Caco-2 (cell line): ENCODE measurements at regions not wholly inside any gene's neighbourhood (a gene's known extent, or its start where the extent isn't known, plus 50 kb on each side); places are given as distances from the start of the nearest gene placed in this dataset.

Experiments used
- BruUV-seq: library from RNA; stranded (reverse); fragments of 400-500 nt; replicated peaks from 2 replicates; lab custom pipeline; 2021; lab: Mats Ljungman, UMichigan
- CTCF ChIA-PET: fragments of 300-600 bp; sonication (Branson Sonifier 250); formaldehyde crosslinking; loops from one replicate; lab custom pipeline; 2022; ENCODE audit warnings: antibody characterized with exemption; lab: Charles Lee
- POLR2A ChIA-PET: fragments of 300-600 bp; sonication (Branson Sonifier 250); formaldehyde crosslinking; loops from one replicate; lab custom pipeline; 2022; ENCODE audit warnings: antibody characterized with exemption; lab: Charles Lee
- DNase-seq, 2 experiments: peaks; one replicate each; pipeline versions ENCODE4 v3.0.0 to v3.0.0-alpha.2; 2020 to 2022
- H3K27me3 ChIP-seq: replicated peaks from 2 replicates; pipeline ENCODE4 v1.6.0; 2011; ENCODE audit warnings: low read length; ENCODE audit not compliant: control insufficient read depth, insufficient read depth
- H3K36me3 ChIP-seq: 2 replicates; pipeline ENCODE4 v1.5.1; 2011; ENCODE audit warnings: low read length; ENCODE audit not compliant: control insufficient read depth, insufficient read depth
- H3K4me1 ChIP-seq: fragments of 250-450 bp; sonication (Bioruptor Pico); 2 replicates; pipeline ENCODE4 v1.5.1; 2020; ENCODE audit warnings: mild to moderate bottlenecking
- H3K4me3 ChIP-seq: 2 replicates; pipeline ENCODE4 v1.5.1; 2011; ENCODE audit warnings: low read depth, mild to moderate bottlenecking, control low read depth, low read length
- H3K9me3 ChIP-seq: fragments of 250-450 bp; sonication (Bioruptor Pico); 2 replicates; pipeline ENCODE4 v1.5.1; 2020; ENCODE audit warnings: mild to moderate bottlenecking, moderate library complexity
- H3K27ac Mint-ChIP-seq: one replicate; pipeline ENCODE4 v1.8.0; 2022; ENCODE audit warnings: mixed read lengths; ENCODE audit not compliant: unreplicated experiment
- H3K27me3 Mint-ChIP-seq: one replicate; pipeline ENCODE4 v1.8.0; 2022; ENCODE audit warnings: mixed read lengths; ENCODE audit not compliant: insufficient read depth, unreplicated experiment
- H3K36me3 Mint-ChIP-seq: one replicate; pipeline ENCODE4 v1.8.0; 2022; ENCODE audit warnings: mild to moderate bottlenecking, mixed read lengths; ENCODE audit not compliant: insufficient read depth, unreplicated experiment
- H3K4me1 Mint-ChIP-seq: one replicate; pipeline ENCODE4 v1.8.0; 2022; ENCODE audit warnings: low read depth, mixed read lengths; ENCODE audit not compliant: unreplicated experiment
- H3K4me3 Mint-ChIP-seq: one replicate; pipeline ENCODE4 v1.8.0; 2022; ENCODE audit warnings: mild to moderate bottlenecking, moderate library complexity, mixed read lengths; ENCODE audit not compliant: unreplicated experiment
- H3K9me3 Mint-ChIP-seq: one replicate; pipeline ENCODE4 v1.8.0; 2022; ENCODE audit warnings: mixed read lengths; ENCODE audit not compliant: unreplicated experiment
- intact Hi-C: fragments of 100-400 bp; cut with micrococcal nuclease; formaldehyde crosslinking; loops from one replicate; pipeline ENCODE4 v1.10.0; 2022; ENCODE audit not compliant: unreplicated experiment
- TF ChIP-seq, protein P1 (sequence below), 2 experiments: fragments of 200-600 bp in 1 of 2; IDR thresholded peaks; 1 replicate in 1 of 2; 2 replicates in 1 of 2; pipeline versions ENCODE4 v1.5.1 to v1.8.0; 2011 to 2022; ENCODE audit warnings: antibody characterized with exemption in 1 of 2, control low read depth in 1 of 2, inconsistent platforms in 1 of 2, low read depth in 1 of 2, low read length in 1 of 2, mild to moderate bottlenecking in 1 of 2, moderate library complexity in 1 of 2; ENCODE audit not compliant: insufficient read depth in 1 of 2, severe bottlenecking in 1 of 2, unreplicated experiment in 1 of 2

GRCh38 chr17:77446940-77447634, 306.3 kb downstream of the SEC14L1 start:
- Mint-ChIP-seq H3K4me3 (no peak overlapping the region), H3K27me3 (no peaks in the 10 kb centered on the region)
- H3K36me3 ChIP-seq, result no peaks in the 10 kb centered on the region; the same call in 1 of the 2 replicates

DNA sequence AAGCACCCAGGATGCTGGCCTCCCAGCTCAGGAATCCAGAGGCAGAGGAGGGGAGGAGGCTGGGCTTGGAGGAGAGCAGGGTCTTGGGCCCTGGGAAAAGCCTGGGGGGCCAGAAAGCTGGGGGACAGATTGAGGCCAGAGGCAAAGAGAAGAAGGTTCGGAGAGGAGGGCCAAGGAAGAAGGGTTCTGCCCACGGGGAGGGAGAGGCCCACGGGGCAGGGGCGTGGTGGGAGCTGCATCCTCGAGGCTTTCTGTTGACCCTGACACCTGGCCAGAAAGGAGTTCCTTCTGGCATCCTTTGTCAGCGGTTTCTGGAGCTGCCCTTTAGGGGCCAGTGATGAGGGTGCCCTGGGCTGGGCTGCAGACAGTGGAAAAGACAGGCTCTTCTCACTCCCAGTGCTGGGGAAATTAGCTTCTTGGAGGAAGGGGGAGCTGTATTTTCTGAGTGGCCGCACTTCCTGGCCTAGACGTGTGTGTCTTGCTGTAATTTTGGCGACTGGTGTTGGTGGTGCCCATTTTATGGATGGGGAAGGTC, 308.7 kb downstream of the SEC14L1 start:
- CTCF ChIA-PET, result interaction anchor here (1.1 to 3.9 kb wide), 2 partner anchors 9 to 20 kb away, joined by 3 to 31 read pairs; no protein-coding TSS in a partner anchor
- BruUV-seq, result no TSS peak

More at GRCh38 chr17:77446940-77447634, 306.3 kb downstream of the SEC14L1 start:
- Mint-ChIP-seq H3K27ac (no peak overlapping the region), H3K9me3 (no peaks in the 10 kb centered on the region), H3K4me1 (peaks cover 35% of the 10 kb centered on the region), H3K36me3 (peaks cover 42% of the 10 kb centered on the region)
- no peak overlapping the region for H3K4me3 ChIP-seq
- POLR2A ChIA-PET, result no interaction called here
- BruUV-seq, result no TSS peak
- H3K9me3 ChIP-seq, result no peaks in the 10 kb centered on the region
- peaks cover 27% of the 10 kb centered on the region for H3K4me1 ChIP-seq
- intact Hi-C loops, result loop anchor here (5.0 kb wide), 1 partner anchor 1085 kb away; no protein-coding TSS in a partner anchor
- no peaks in the 10 kb centered on the region for H3K27me3 ChIP-seq
- DNase-seq, result no peak
- TF ChIP-seq, protein P1, sequence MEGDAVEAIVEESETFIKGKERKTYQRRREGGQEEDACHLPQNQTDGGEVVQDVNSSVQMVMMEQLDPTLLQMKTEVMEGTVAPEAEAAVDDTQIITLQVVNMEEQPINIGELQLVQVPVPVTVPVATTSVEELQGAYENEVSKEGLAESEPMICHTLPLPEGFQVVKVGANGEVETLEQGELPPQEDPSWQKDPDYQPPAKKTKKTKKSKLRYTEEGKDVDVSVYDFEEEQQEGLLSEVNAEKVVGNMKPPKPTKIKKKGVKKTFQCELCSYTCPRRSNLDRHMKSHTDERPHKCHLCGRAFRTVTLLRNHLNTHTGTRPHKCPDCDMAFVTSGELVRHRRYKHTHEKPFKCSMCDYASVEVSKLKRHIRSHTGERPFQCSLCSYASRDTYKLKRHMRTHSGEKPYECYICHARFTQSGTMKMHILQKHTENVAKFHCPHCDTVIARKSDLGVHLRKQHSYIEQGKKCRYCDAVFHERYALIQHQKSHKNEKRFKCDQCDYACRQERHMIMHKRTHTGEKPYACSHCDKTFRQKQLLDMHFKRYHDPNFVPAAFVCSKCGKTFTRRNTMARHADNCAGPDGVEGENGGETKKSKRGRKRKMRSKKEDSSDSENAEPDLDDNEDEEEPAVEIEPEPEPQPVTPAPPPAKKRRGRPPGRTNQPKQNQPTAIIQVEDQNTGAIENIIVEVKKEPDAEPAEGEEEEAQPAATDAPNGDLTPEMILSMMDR (IDR thresholded peaks at IDR 0.05; ENCODE audit: insufficient read depth in 1 of 2, low read depth in 1 of 2, low read length in 1 of 2, severe bottlenecking in 1 of 2, unreplicated experiment in 1 of 2), result no peak
- CTCF ChIA-PET, result interaction anchor here (0.7 kb wide), 1 partner anchor 47 kb away, joined by 3 read pairs; no protein-coding TSS in a partner anchor

More for the DNA sequence above, 308.7 kb downstream of the SEC14L1 start:
- H3K36me3 ChIP-seq, result no peaks in the 10 kb centered on the region; the same call in 1 of the 2 replicates
- H3K27ac Mint-ChIP-seq, result peak overlapping the region; percentile 95
- POLR2A ChIA-PET, result no interaction called here
- no peaks in the 10 kb centered on the region for H3K27me3 ChIP-seq
- H3K4me3 Mint-ChIP-seq, result peak overlapping the region; percentile 88
- peaks cover 48% of the 10 kb centered on the region for H3K4me1 ChIP-seq
- H3K4me3 ChIP-seq, result no peak overlapping the region
- H3K9me3 Mint-ChIP-seq, result no peaks in the 10 kb centered on the region
- TF ChIP-seq, protein P1 (IDR thresholded peaks at IDR 0.05; ENCODE audit: insufficient read depth in 1 of 2, low read depth in 1 of 2, low read length in 1 of 2, severe bottlenecking in 1 of 2, unreplicated experiment in 1 of 2), result no peak
- peaks cover 36% of the 10 kb centered on the region for H3K4me1 Mint-ChIP-seq
- peaks cover 56% of the 10 kb centered on the region for H3K36me3 Mint-ChIP-seq
- intact Hi-C loops, result loop anchor here (5.0 kb wide), 1 partner anchor 1083 kb away; no protein-coding TSS in a partner anchor
- no peaks in the 10 kb centered on the region for H3K9me3 ChIP-seq
- DNase-seq, result no peak
- no peaks in the 10 kb centered on the region for H3K27me3 Mint-ChIP-seq
